ENCODE measurements at regions not wholly inside any gene's neighbourhood (a gene's known extent, or its start where the extent isn't known, plus 50 kb on each side); places are given as distances from the start of the nearest gene placed in this dataset.

DNA sequence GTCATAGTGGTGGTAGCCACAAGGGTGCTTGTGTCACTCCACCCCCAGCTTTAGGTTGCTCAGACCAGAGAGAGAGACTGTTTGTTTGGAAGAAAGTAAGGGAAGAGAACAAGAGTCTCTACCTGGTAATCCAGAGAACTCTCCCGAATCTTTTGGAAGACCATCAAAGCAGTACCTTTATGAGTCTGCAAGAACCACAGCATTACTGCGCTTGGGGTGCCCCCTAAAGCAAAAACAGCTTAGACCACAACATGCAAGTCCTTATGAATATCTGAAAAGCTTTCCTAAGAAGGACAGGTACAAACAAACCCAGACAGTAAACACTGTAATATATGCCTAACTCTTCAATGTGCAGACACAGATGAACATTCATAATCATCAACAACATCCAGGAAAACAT, 1398.6 kb upstream of the C9orf72 start:
- H3K9me3 ChIP-seq (ENCODE audit: low read length): peaks cover 12% of the 10 kb centered on the region; the same call in 1 of the 2 replicates
- CTCF ChIA-PET (ENCODE audit: low intra/inter-chr PET ratio, low total read pairs): no interaction called here
- no peaks in the 10 kb centered on the region for H3K79me2 ChIP-seq (ENCODE audit: insufficient read depth, low read length)
- no peak overlapping the region for H3K4me2 ChIP-seq (ENCODE audit: low read depth, low read length)
- H3K27ac ChIP-seq (ENCODE audit: extremely low read length, insufficient read depth, low read length): no peak overlapping the region
- no peaks in the 10 kb centered on the region for H3K36me3 ChIP-seq (replicated peaks in 1 of 2; ENCODE audit: control insufficient read depth in 1 of 2, insufficient read depth in 2 of 2, low read length in 2 of 2)
- in situ Hi-C loops (cut with HindIII; ENCODE audit: extremely low pct_ligation_motif_present, low pct_unique_long_range_greater_than_20kb) (no loop called here), intact Hi-C loops (cut with micrococcal nuclease; ENCODE audit: unreplicated experiment) (no loop called here)
- BruUV-seq (replicated peaks): no TSS peak
- no peak for ATAC-seq
- 0% methylated on average over 1 of the region's 2 CpGs for WGBS (ENCODE audit: low lambda C conversion rate)
- H2AFZ ChIP-seq (ENCODE audit: low read length): no peak overlapping the region
- no peaks in the 10 kb centered on the region for H4K20me1 ChIP-seq (ENCODE audit: insufficient read depth, low read length)
- no peak for FAIRE-seq
- no peak overlapping the region for H3K4me3 ChIP-seq (replicated peaks in 1 of 3; ENCODE audit: insufficient read depth in 1 of 3, low read depth in 2 of 3, low read length in 3 of 3)
- POLR2A ChIA-PET: no interaction called here
- no peaks in the 10 kb centered on the region for H3K27me3 ChIP-seq (ENCODE audit: control insufficient read depth in 1 of 2, insufficient read depth in 2 of 2, low read length in 2 of 2)
- H3K9ac ChIP-seq (ENCODE audit: insufficient read depth, low read depth, low read length): no peak overlapping the region
- H3K4me1 ChIP-seq (ENCODE audit: insufficient read depth, low read length): no peaks in the 10 kb centered on the region
- DNase-seq (ENCODE audit: low spot score): no peak
- TF ChIP-seq GATAD2A (CRISPR knock-in tag; IDR thresholded peaks at IDR 0.05): no peak
- no peak for TF ChIP-seq ZNF318 (CRISPR knock-in tag; IDR thresholded peaks at IDR 0.05)
- no peak for TF ChIP-seq CCAR2 (optimal IDR thresholded peaks at IDR 0.05; ENCODE audit: low read depth, low read length)
- TF ChIP-seq NCOR1 (IDR thresholded peaks at IDR 0.05; ENCODE audit: borderline replicate concordance, low read length): no peak
- TF ChIP-seq ZBTB1 (CRISPR knock-in tag; IDR thresholded peaks at IDR 0.05; ENCODE audit: borderline replicate concordance): no peak
- no peak for TF ChIP-seq ZNF235 (CRISPR knock-in tag; IDR thresholded peaks at IDR 0.05; ENCODE audit: borderline replicate concordance)
- TF ChIP-seq NFRKB (IDR thresholded peaks at IDR 0.05): no peak
- no peak for TF ChIP-seq GRHL1 (CRISPR knock-in tag; conservative IDR thresholded peaks at IDR 0.05)
- no peak for TF ChIP-seq ZNF75D (CRISPR knock-in tag; IDR thresholded peaks at IDR 0.05; ENCODE audit: borderline replicate concordance)
- TF ChIP-seq KAT2B (IDR thresholded peaks at IDR 0.05; ENCODE audit: borderline replicate concordance, low read depth, low read length): no peak
- TF ChIP-seq ZNF230 (CRISPR knock-in tag; IDR thresholded peaks at IDR 0.05): no peak
- no peak for TF ChIP-seq ZNF792 (CRISPR knock-in tag; IDR thresholded peaks at IDR 0.05)
- TF ChIP-seq ZNF567 (CRISPR knock-in tag; IDR thresholded peaks at IDR 0.05; ENCODE audit: borderline replicate concordance): no peak
- TF ChIP-seq DMTF1 (CRISPR knock-in tag; IDR thresholded peaks at IDR 0.05): no peak
- no peak for TF ChIP-seq ZNF720 (CRISPR knock-in tag; IDR thresholded peaks at IDR 0.05)
